Keratinocyte (primary cell): ENCODE measurements at regions not wholly inside any gene's neighbourhood (a gene's known extent, or its start where the extent isn't known, plus 50 kb on each side); places are given as distances from the start of the nearest gene placed in this dataset.

Experiments
- DNase-seq: peaks from one replicate; pipeline ENCODE4 v3.0.0-alpha.2; 2011; ENCODE audit warnings: low read depth, missing footprints, low spot score
- FAIRE-seq: peaks from 2 replicates; lab custom pipeline; 2011; peaks lifted over from hg19 to GRCh38; lab: Jason Lieb, UNC
- H2AFZ ChIP-seq: 2 replicates; pipeline ENCODE4 v1.6.0; 2012; ENCODE audit warnings: low read length, control low read depth, inconsistent platforms; ENCODE audit not compliant: control insufficient read depth
- H3K27ac ChIP-seq: 2 replicates; pipeline ENCODE4 v1.5.1; 2011; ENCODE audit warnings: low read length; ENCODE audit not compliant: control insufficient read depth, insufficient read depth
- H3K27me3 ChIP-seq: 3 replicates; pipeline ENCODE4 v1.6.0; 2011; ENCODE audit warnings: low read length; ENCODE audit not compliant: control insufficient read depth, insufficient read depth; ENCODE audit errors: extremely low read depth
- H3K36me3 ChIP-seq, 2 experiments: 2 replicates in 1 of 2; 3 replicates in 1 of 2; pipeline ENCODE4 v1.5.1; 2011; ENCODE audit warnings: low read length in 2 of 2, mild to moderate bottlenecking in 1 of 2; ENCODE audit not compliant: control insufficient read depth in 2 of 2, insufficient read depth in 2 of 2; ENCODE audit errors: extremely low read depth in 1 of 2
- H3K4me1 ChIP-seq: 3 replicates; pipeline ENCODE4 v1.5.1; 2011; ENCODE audit warnings: low read length; ENCODE audit not compliant: control insufficient read depth, insufficient read depth; ENCODE audit errors: extremely low read depth
- H3K4me2 ChIP-seq: 3 replicates; pipeline ENCODE4 v1.6.0; 2011; ENCODE audit warnings: low read depth, low read length; ENCODE audit not compliant: control insufficient read depth, insufficient read depth; ENCODE audit errors: extremely low read depth
- H3K4me3 ChIP-seq, 3 experiments: fragments of 200-600 bp in 1 of 3; sonication (generic) in 1 of 3; 2 replicates in 2 of 3; 3 replicates in 1 of 3; pipeline ENCODE4 v1.5.1; 2011 to 2016; ENCODE audit warnings: low read length in 3 of 3, mild to moderate bottlenecking in 3 of 3, control low read depth in 2 of 3, inconsistent platforms in 1 of 3, low read depth in 1 of 3, mixed read lengths in 1 of 3, mixed run types in 1 of 3, moderate library complexity in 1 of 3; ENCODE audit not compliant: control insufficient read depth in 2 of 3, insufficient read depth in 2 of 3; ENCODE audit errors: extremely low read depth in 1 of 3
- H3K79me2 ChIP-seq: 2 replicates; pipeline ENCODE4 v1.6.0; 2012; ENCODE audit warnings: low read length; ENCODE audit not compliant: control insufficient read depth, insufficient read depth
- H3K9ac ChIP-seq: 3 replicates; pipeline ENCODE4 v1.6.0; 2011; ENCODE audit warnings: low read length; ENCODE audit not compliant: control insufficient read depth, insufficient read depth; ENCODE audit errors: extremely low read depth
- H3K9me1 ChIP-seq: 3 replicates; pipeline ENCODE4 v1.6.0; 2011; ENCODE audit warnings: low read length; ENCODE audit not compliant: control insufficient read depth, insufficient read depth; ENCODE audit errors: extremely low read depth
- H3K9me3 ChIP-seq: 2 replicates; pipeline ENCODE4 v1.5.1; 2012; ENCODE audit warnings: low read depth, low read length; ENCODE audit not compliant: control insufficient read depth
- H4K20me1 ChIP-seq: 3 replicates; pipeline ENCODE4 v1.6.0; 2011; ENCODE audit warnings: low read length; ENCODE audit not compliant: control insufficient read depth, insufficient read depth; ENCODE audit errors: extremely low read depth
- CTCF ChIP-seq, 3 experiments: IDR thresholded peaks in 1 of 3; conservative IDR thresholded peaks in 1 of 3; optimal IDR thresholded peaks in 1 of 3; 2 replicates in 2 of 3; 3 replicates in 1 of 3; pipeline versions ENCODE3 to v1.5.1; 2011; ENCODE audit warnings: low read length in 3 of 3, mild to moderate bottlenecking in 3 of 3, moderate library complexity in 2 of 3, control low read depth in 1 of 3, inconsistent platforms in 1 of 3; ENCODE audit not compliant: insufficient read depth in 2 of 3; ENCODE audit errors: extremely low read depth in 1 of 3
- EZH2 ChIP-seq: IDR thresholded peaks from one replicate; pipeline ENCODE4 v1.6.1; 2012; ENCODE audit warnings: inconsistent platforms, mild to moderate bottlenecking, low read length, moderate library complexity
- dilution Hi-C: fragments of 300-500 bp; cut with MboI; formaldehyde crosslinking; loops from one replicate; pipeline ENCODE4 v1.7.0; 2020; ENCODE audit warnings: low sequenced_read_pairs; ENCODE audit not compliant: extremely low pct_ligation_motif_present

GRCh38 chr6:86782328-86782727 is 155.0 kb upstream of the HTR1E start:
- Histone ChIP-seq H3K4me1 (no peaks in the 10 kb centered on the region), H3K9ac (no peak overlapping the region), H3K36me3 (no peaks in the 10 kb centered on the region), H3K4me3 (no peak overlapping the region), H3K27me3 (no peaks in the 10 kb centered on the region), H2AFZ (no peak overlapping the region), H3K9me1 (no peaks in the 10 kb centered on the region), H3K4me2 (no peak overlapping the region), H3K9me3 (no peaks in the 10 kb centered on the region), H3K27ac (no peak overlapping the region), H3K79me2 (no peaks in the 10 kb centered on the region), H4K20me1 (no peaks in the 10 kb centered on the region)
- dilution Hi-C loops = no loop called here
- DNase-seq = no peak
- no peak for TF ChIP-seq EZH2
- TF ChIP-seq CTCF (optimal IDR thresholded peaks at IDR 0.05 in 1 of 3, IDR thresholded peaks at IDR 0.05 in 1 of 3, conservative IDR thresholded peaks at IDR 0.05 in 1 of 3; ENCODE audit: extremely low read depth in 1 of 3, insufficient read depth in 2 of 3, low read length in 3 of 3) = no peak
- no peak for FAIRE-seq

GRCh38 chr6:86780923-86781322 is 156.4 kb upstream of the HTR1E start:
- TF ChIP-seq EZH2 (no peak), CTCF (optimal IDR thresholded peaks at IDR 0.05 in 1 of 3, IDR thresholded peaks at IDR 0.05 in 1 of 3, conservative IDR thresholded peaks at IDR 0.05 in 1 of 3; ENCODE audit: extremely low read depth in 1 of 3, insufficient read depth in 2 of 3, low read length in 3 of 3) (no peak)
- FAIRE-seq = no peak
- H3K79me2 ChIP-seq = no peaks in the 10 kb centered on the region

More at GRCh38 chr6:86780923-86781322, 156.4 kb upstream of the HTR1E start:
- no peaks in the 10 kb centered on the region for H3K4me1 ChIP-seq
- H3K4me3 ChIP-seq = no peak overlapping the region
- no peak overlapping the region for H3K27ac ChIP-seq
- no peaks in the 10 kb centered on the region for H4K20me1 ChIP-seq
- no peak for DNase-seq
- H3K9me3 ChIP-seq = no peaks in the 10 kb centered on the region
- no peak overlapping the region for H3K9ac ChIP-seq
- H3K4me2 ChIP-seq = no peak overlapping the region
- no peaks in the 10 kb centered on the region for H3K9me1 ChIP-seq
- H3K27me3 ChIP-seq = no peaks in the 10 kb centered on the region
- no peaks in the 10 kb centered on the region for H3K36me3 ChIP-seq
- dilution Hi-C loops = no loop called here
- no peak overlapping the region for H2AFZ ChIP-seq
